Smooth muscle cell (in vitro differentiated cells): ENCODE measurements at regions not wholly inside any gene's neighbourhood (a gene's known extent, or its start where the extent isn't known, plus 50 kb on each side); places are given as distances from the start of the nearest gene placed in this dataset.
A peak's percentile ranks its signal among the peaks of the same experiment; 100 is the strongest.

Experiments used
- DNase-seq: peaks from one replicate; lab custom pipeline; 2025; ENCODE audit not compliant: unreplicated experiment; lab: John Stamatoyannopoulos, UW
- H2AFZ ChIP-seq: fragments of 200-600 bp; sonication (generic); 2 replicates; pipeline ENCODE4 v1.6.0; 2016; ENCODE audit warnings: antibody characterized with exemption, low read depth, mild to moderate bottlenecking
- H3F3A ChIP-seq: fragments of 200-600 bp; sonication (generic); 2 replicates; pipeline ENCODE4 v1.6.0; 2017; ENCODE audit warnings: antibody characterized with exemption, low read depth
- H3K27ac ChIP-seq: fragments of 200-600 bp; sonication (generic); 2 replicates; pipeline ENCODE4 v1.5.1; 2016; ENCODE audit warnings: low read depth, mild to moderate bottlenecking
- H3K27me3 ChIP-seq: fragments of 200-600 bp; sonication (generic); 2 replicates; pipeline ENCODE4 v1.6.1; 2016; ENCODE audit warnings: low read depth, mild to moderate bottlenecking
- H3K36me3 ChIP-seq: fragments of 200-600 bp; sonication (generic); 2 replicates; pipeline ENCODE4 v1.5.1; 2016; ENCODE audit warnings: low read depth
- H3K4me1 ChIP-seq: fragments of 200-600 bp; sonication (generic); 2 replicates; pipeline ENCODE4 v1.5.1; 2016; ENCODE audit warnings: low read depth
- H3K4me2 ChIP-seq: fragments of 200-600 bp; sonication (generic); 2 replicates; pipeline ENCODE4 v1.6.0; 2016; ENCODE audit warnings: mild to moderate bottlenecking
- H3K4me3 ChIP-seq: fragments of 200-600 bp; sonication (generic); 2 replicates; pipeline ENCODE4 v1.5.1; 2016; ENCODE audit warnings: mild to moderate bottlenecking
- H3K79me2 ChIP-seq: fragments of 200-600 bp; sonication (generic); 2 replicates; pipeline ENCODE4 v1.6.0; 2016; ENCODE audit warnings: low read depth, mild to moderate bottlenecking
- H3K9ac ChIP-seq: fragments of 200-600 bp; sonication (generic); 2 replicates; pipeline ENCODE4 v1.6.0; 2016; ENCODE audit warnings: low read depth
- H3K9me3 ChIP-seq: fragments of 200-600 bp; sonication (generic); replicated peaks from 2 replicates; pipeline ENCODE4 v1.5.1; 2016; ENCODE audit warnings: low read depth
- H4K20me1 ChIP-seq: fragments of 200-600 bp; sonication (generic); 2 replicates; pipeline ENCODE4 v1.6.0; 2016; ENCODE audit warnings: low read depth
- CTCF ChIP-seq: fragments of 200-600 bp; sonication (generic); IDR thresholded peaks from 2 replicates; pipeline ENCODE4 v1.5.1; 2017; ENCODE audit warnings: borderline replicate concordance, mild to moderate bottlenecking, antibody characterized with exemption; ENCODE audit not compliant: insufficient read depth, poor library complexity, severe bottlenecking
- WGBS: methylation state at CpG from one replicate; pipeline ENCODE4 v1.1.7; 2016; ENCODE audit warnings: low lambda C conversion rate; 5-methylcytosine and 5-hydroxymethylcytosine counted together

GRCh38 chr10:8181496-8182157 is 127.1 kb downstream of the GATA3 start:
- no peaks in the 10 kb centered on the region for H4K20me1 ChIP-seq
- H3K4me2 ChIP-seq = no peak overlapping the region
- no peaks in the 10 kb centered on the region for H3K36me3 ChIP-seq
- no peak overlapping the region for H3K27ac ChIP-seq
- no peak overlapping the region for H2AFZ ChIP-seq
- H3K27me3 ChIP-seq = no peaks in the 10 kb centered on the region
- peaks cover 6% of the 10 kb centered on the region for H3F3A ChIP-seq
- H3K9me3 ChIP-seq = no peaks in the 10 kb centered on the region
- H3K4me3 ChIP-seq = no peak overlapping the region
- no peaks in the 10 kb centered on the region for H3K79me2 ChIP-seq
- no peak for TF ChIP-seq CTCF
- WGBS = 90% methylated on average over 11 of the region's 11 CpGs
- no peak for DNase-seq
- no peak overlapping the region for H3K9ac ChIP-seq
- no peaks in the 10 kb centered on the region for H3K4me1 ChIP-seq

- no peak for TF ChIP-seq CTCF
- Histone ChIP-seq H3K79me2 (no peaks in the 10 kb centered on the region), H3K27me3 (no peaks in the 10 kb centered on the region), H4K20me1 (no peaks in the 10 kb centered on the region), H3K9me3 (no peaks in the 10 kb centered on the region), H3K9ac (no peak overlapping the region), H2AFZ (no peak overlapping the region), H3F3A (peaks cover 6% of the 10 kb centered on the region), H3K27ac (peak overlapping the region; percentile 72), H3K4me1 (no peaks in the 10 kb centered on the region), H3K36me3 (no peaks in the 10 kb centered on the region), H3K4me2 (peak overlapping the region; percentile 51), H3K4me3 (no peak overlapping the region)
- DNase-seq = no peak
- WGBS = 69% methylated on average over 3 of the region's 3 CpGs
These were observed 128.3 kb downstream of the GATA3 start for GRCh38 chr10:8182806-8183205.

GRCh38 chr10:8183241-8183704 is 128.8 kb downstream of the GATA3 start:
- DNase-seq = no peak
- H3K27me3 ChIP-seq = no peaks in the 10 kb centered on the region
- H3K4me2 ChIP-seq = peak overlapping the region; percentile 51
- no peaks in the 10 kb centered on the region for H3K36me3 ChIP-seq
- peak overlapping the region; percentile 72 for H3K27ac ChIP-seq
- H3K9me3 ChIP-seq = no peaks in the 10 kb centered on the region
- no peak overlapping the region for H3K9ac ChIP-seq
- H2AFZ ChIP-seq = no peak overlapping the region
- no peak for TF ChIP-seq CTCF
- H4K20me1 ChIP-seq = no peaks in the 10 kb centered on the region
- no peak overlapping the region for H3K4me3 ChIP-seq
- no peaks in the 10 kb centered on the region for H3K4me1 ChIP-seq
- 39% methylated on average over 5 of the region's 5 CpGs for WGBS
- peaks cover 6% of the 10 kb centered on the region for H3F3A ChIP-seq
- H3K79me2 ChIP-seq = no peaks in the 10 kb centered on the region

GRCh38 chr10:8187171-8187666 is 132.7 kb downstream of the GATA3 start:
- Histone ChIP-seq H3K36me3 (no peaks in the 10 kb centered on the region), H4K20me1 (no peaks in the 10 kb centered on the region), H3K27me3 (peaks cover 9% of the 10 kb centered on the region), H3K9me3 (no peaks in the 10 kb centered on the region), H3K9ac (no peak overlapping the region), H3K79me2 (no peaks in the 10 kb centered on the region), H3K27ac (no peak overlapping the region), H3K4me1 (no peaks in the 10 kb centered on the region), H3K4me3 (no peak overlapping the region), H2AFZ (no peak overlapping the region), H3K4me2 (no peak overlapping the region), H3F3A (peaks cover 6% of the 10 kb centered on the region)
- no peak for TF ChIP-seq CTCF
- 82% methylated on average over 3 of the region's 3 CpGs for WGBS
- no peak for DNase-seq
